NCI-H146 (cell line): ENCODE measurements at regions not wholly inside any gene's neighbourhood (a gene's known extent, or its start where the extent isn't known, plus 50 kb on each side); places are given as distances from the start of the nearest gene placed in this dataset.

Experiments used
- DNase-seq: peaks from one replicate; lab custom pipeline; 2025; lab: John Stamatoyannopoulos, UW

- DNase-seq, result no peak
These were observed 258.9 kb downstream of the TAF11L14 start for GRCh38 chr5:17893026-17893635.

DNA sequence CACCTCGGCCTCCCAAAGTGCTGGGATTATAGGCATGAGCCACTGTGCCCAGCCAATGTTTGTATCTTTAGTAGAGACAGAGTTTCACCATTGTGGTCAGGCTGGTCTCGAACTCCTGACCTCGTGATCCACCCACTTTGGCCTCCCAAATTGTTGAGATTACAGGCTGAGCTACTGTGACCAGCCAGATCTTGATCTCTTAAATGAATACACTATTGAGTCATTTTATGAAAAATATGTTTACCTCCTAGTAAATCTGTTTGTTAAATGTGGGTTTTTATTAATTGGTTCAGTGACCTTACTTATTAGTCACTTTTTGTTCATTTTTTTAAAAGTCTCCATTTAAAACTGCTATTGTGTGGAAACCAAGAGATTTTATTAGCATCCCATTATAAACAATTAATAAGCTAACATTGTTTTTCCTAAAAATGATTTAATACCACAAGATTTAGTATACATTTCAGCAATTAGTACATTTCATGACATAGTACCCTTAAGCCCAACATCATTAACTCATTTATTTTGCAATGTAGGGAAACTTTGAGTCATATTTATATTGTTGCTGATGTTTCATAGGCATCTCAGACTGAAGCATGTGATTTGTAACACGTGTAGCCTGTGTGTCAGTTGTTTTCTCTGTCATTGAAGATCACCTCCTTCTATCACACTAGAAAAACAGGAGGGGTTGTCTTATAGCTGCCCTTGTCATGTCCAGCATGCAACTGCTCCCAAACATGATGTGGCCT, 261.2 kb downstream of the TAF11L14 start:
- no peak for DNase-seq

DNA sequence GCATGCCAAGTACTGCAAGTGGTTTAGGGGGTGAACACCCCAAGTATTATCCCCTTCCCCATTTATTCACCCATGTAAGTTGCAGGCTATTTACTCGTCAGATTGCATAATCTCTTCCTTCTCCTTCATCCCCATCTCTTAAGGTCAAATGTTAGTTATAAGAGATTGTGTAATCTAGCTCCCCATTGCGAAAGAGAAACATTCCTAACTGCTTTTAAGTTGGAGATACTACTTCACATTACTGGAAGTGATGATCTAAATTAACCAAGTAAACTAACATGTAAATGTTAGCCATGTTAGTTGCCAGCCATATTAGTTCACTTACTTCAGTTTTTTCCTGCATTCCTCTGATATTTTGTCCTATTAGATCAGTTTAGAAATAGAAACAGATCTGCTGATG, 262.3 kb downstream of the TAF11L14 start:
- no peak for DNase-seq

GRCh38 chr5:17897776-17898175, 263.5 kb downstream of the TAF11L14 start:
- peak; percentile 48 for DNase-seq

- peak; percentile 62 for DNase-seq
These were observed 264.5 kb downstream of the TAF11L14 start for GRCh38 chr5:17898766-17899165.

DNA sequence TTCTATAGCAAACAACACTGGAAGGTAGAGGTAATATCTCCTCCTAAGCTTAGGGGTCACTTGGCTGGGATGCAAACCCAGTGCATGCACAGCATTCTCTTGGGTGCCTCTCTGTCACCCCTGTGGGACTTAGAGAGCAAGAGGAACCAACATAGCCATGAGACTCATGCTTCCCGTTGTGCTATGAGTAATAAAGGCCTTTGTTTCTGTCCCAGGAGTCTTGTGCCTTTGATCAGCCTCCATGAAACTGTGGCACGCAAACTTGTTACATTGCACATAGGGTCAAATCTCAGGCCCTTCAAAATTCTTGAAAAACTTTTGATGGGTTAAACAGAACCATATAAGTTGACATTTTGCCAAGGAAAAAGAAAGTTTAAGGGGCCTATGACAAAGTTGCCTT, 272.8 kb downstream of the TAF11L14 start:
- no peak for DNase-seq

- no peak for DNase-seq
These were observed 276.1 kb downstream of the TAF11L14 start for GRCh38 chr5:17910318-17910717.

- no peak for DNase-seq
These were observed 278.5 kb downstream of the TAF11L14 start for GRCh38 chr5:17912794-17913193.

DNA sequence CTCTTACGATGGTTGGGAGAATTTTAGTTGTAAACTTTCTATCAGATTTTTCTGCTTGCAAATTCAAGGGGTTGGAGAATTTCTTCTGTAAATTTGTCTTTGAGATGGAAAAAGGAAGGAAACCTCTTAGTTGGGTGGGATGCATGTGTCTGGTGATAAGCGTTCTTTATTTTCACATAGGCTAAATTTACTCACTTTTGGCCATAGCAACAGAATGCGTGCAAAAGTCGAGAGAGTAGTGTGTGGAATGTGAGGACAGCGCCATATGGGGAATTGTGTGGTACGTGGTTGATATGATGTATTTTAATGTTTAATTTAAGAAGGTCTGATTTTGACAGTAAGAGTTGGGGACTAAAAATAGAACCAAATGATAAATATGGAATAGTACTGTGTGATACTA, 282.2 kb downstream of the TAF11L14 start:
- DNase-seq, result no peak

GRCh38 chr5:17917465-17917864, 283.2 kb downstream of the TAF11L14 start:
- no peak for DNase-seq

DNA sequence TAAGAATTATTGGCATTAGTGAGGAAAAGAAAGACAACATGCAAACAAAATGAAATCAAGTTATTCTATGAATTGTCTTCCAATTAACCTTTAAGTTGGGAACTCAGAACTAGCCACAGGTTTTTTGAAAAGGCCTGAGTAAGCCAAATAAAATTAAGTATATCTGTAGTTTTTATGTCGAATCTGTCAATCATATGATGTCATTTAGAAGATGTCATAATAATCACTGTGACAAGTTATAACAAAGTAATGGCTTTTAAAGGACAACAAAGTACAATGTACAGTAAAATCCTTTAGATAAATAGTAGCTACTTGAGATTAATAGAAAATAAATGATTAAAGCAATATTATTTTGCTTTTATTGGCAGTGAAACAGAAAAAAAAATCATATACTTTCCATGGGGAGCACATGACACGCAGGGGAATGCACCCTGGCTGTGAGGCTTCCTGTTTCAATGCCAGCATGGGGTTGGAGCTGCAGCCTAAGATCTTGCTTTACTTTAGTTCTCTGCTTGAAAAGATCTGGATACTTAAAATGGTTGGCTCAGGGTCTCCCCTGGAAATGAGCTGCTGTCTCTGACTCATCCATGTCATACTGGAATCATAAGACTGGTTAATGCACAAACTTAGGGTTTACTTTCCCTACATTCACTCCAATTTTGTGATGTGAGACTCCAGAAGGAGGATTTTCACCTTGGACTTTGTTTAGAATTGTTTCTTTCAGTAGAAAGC, 284.3 kb downstream of the TAF11L14 start:
- no peak for DNase-seq

DNA sequence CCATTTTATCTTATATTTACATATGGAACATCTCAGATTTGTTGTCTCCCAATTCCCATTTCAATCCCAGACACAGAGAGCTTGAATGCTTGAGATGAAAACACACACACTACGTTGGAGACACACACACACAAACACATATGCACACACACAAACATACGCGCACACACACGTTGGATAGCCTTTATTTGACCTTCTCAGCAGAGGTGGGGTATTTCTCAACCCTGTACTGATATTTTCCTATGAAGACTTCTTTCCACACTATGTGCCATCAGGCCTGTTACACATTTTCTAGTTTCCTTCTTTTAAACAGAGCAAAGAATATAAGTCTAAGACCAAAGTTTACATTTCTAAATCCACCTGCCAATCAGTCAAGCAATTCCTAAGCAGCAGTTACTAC, 291.0 kb downstream of the TAF11L14 start:
- DNase-seq, result no peak

GRCh38 chr5:17928581-17928981, 294.3 kb downstream of the TAF11L14 start:
- DNase-seq, result no peak

GRCh38 chr5:17929171-17929570, 294.9 kb downstream of the TAF11L14 start:
- no peak for DNase-seq

GRCh38 chr5:17930346-17930745, 296.1 kb downstream of the TAF11L14 start:
- DNase-seq, result no peak

DNA sequence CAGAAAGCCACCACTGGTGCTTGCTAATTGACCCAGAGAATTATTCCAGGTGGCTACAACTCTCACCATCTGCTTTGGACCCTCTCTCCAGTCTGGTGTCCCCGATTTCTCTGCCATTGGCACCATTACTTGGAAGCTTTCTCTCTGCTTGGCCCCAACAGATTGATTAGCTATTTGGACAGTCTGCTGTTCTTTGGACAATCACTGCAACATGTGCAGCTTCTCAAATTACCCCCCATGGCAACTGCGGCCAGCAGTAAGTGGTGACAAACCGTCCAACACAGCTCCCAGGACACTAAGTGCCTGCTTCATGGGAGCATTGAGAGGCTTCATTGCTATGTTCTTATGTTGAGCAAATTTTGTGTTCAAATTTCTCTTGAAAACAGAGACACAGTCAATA, 309.8 kb downstream of the TAF11L14 start:
- DNase-seq, result no peak

DNA sequence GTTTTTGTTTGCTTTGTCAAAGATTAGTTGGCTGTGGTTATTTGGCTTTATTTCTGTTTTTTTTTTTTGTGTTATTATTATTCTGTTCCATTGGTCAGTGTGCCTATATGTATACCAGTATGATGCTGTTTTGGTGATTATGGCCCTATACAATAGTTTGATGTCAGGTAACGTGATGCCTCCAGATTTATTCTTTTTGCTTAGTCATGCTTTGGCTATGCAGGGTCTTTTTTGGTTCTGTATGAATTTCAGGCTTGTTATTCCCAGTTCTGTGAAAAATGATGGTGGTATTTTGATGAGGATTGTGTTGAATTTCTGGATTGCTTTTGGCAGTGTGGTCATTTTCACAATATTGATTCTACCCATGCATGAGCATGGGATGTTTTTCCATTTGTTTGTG, 312.8 kb downstream of the TAF11L14 start:
- DNase-seq, result no peak

- peak; percentile 95 for DNase-seq
These were observed 317.3 kb downstream of the TAF11L14 start for GRCh38 chr5:17951392-17952169.

- peak; percentile 34 for DNase-seq
These were observed 318.0 kb downstream of the TAF11L14 start for GRCh38 chr5:17952231-17952630.

GRCh38 chr5:17964067-17964466, 329.8 kb downstream of the TAF11L14 start:
- DNase-seq, result no peak

DNA sequence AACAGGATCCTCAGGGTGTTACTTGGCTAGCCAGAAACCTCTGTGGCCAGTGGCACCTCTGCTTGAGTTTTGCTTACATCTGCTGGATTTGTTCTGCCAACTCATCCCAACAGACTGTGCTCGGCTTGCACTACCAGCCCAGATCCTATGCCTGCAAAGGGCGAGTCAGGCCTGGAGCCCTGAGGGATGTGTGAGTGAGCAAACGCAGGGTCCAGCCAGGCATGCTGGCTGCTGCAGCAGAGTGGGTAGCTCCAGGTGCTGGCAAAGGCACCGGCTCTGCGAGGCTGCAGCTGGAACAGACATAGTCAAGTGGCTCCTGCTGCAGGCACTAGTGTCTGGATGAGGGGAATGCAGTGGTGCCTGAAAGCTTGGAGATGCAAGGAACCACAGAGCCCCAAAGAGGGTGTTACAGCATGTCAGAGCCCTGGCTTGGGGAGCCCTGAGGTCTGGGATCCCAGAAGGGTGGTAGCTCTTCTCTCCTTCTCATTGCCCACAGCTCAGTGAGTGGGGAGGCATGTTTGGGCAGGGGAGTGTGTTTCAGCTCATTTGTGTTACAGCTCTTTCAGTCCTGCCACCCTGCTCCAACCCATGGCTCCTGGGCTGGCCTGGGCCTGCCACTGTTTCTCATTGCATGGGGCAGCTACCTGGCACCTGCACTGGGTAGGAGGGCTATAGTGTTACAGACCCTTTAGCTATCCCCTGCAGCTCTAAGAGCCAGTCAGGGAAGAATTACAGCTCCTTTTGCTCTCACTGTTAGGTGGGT, 332.6 kb downstream of the TAF11L14 start:
- peak; percentile 41 for DNase-seq

- DNase-seq, result no peak
These were observed 342.1 kb downstream of the TAF11L14 start for GRCh38 chr5:17976404-17976803.
